GM12878 (cell line): ENCODE measurements at regions not wholly inside any gene's neighbourhood (a gene's known extent, or its start where the extent isn't known, plus 50 kb on each side); places are given as distances from the start of the nearest gene placed in this dataset.

Experiments used
- ATAC-seq: fragments of 200-7000 bp; cut with Tn5 transposase; 3 replicates; pipeline ENCODE4 v1.9.1; 2020; ENCODE audit warnings: mild to moderate bottlenecking, moderate library complexity
- BruUV-seq: library from RNA; stranded (reverse); fragments of 400-500 nt; replicated peaks from 2 replicates; lab custom pipeline; 2021; lab: Mats Ljungman, UMichigan
- CTCF ChIA-PET: fragments of 300-600 bp; sonication (Branson Sonifier 250); formaldehyde crosslinking; extraction: SDS; loops from one replicate; lab custom pipeline; 2021; ENCODE audit warnings: inconsistent platforms; lab: Yijun Ruan, JAX
- POLR2A ChIA-PET: fragments of 350-600 bp; formaldehyde crosslinking; extraction: SDS; loops from one replicate; lab custom pipeline; 2021; ENCODE audit warnings: inconsistent platforms; lab: Charles Lee
- RAD21 ChIA-PET: fragments of 300-600 bp; sonication (Branson Sonifier 250); formaldehyde crosslinking; loops from one replicate; lab custom pipeline; 2023; ENCODE audit warnings: antibody characterized with exemption; ENCODE audit not compliant: unreplicated experiment; lab: Charles Lee
- SMC1A ChIA-PET: fragments of 300-600 bp; sonication (Branson Sonifier 250); formaldehyde crosslinking; loops from one replicate; lab custom pipeline; 2023; ENCODE audit not compliant: unreplicated experiment, uncharacterized antibody; lab: Charles Lee
- DNase-seq: peaks from one replicate; pipeline ENCODE4 v3.0.0-alpha.2; 2011; ENCODE audit warnings: low read depth, low spot score
- FAIRE-seq: peaks from 3 replicates; lab custom pipeline; 2011; peaks lifted over from hg19 to GRCh38; lab: Jason Lieb, UNC
- H2AFZ ChIP-seq: 2 replicates; pipeline ENCODE4 v1.6.0; 2011; ENCODE audit warnings: low read depth, low read length, control low read depth; ENCODE audit not compliant: control insufficient read depth
- H3K27ac ChIP-seq: 2 replicates; pipeline ENCODE4 v1.5.1; 2011; ENCODE audit warnings: control low read depth; ENCODE audit not compliant: control insufficient read depth, insufficient read depth
- H3K27me3 ChIP-seq, 2 experiments: replicated peaks in 1 of 2; 2 replicates each; pipeline versions ENCODE4 v1.6.0 to v1.6.1; 2011; ENCODE audit warnings: low read length in 1 of 2; ENCODE audit not compliant: control insufficient read depth in 2 of 2, insufficient read depth in 2 of 2
- H3K36me3 ChIP-seq, 2 experiments: 2 replicates each; pipeline ENCODE4 v1.5.1; 2011; ENCODE audit warnings: low read length in 1 of 2; ENCODE audit not compliant: control insufficient read depth in 2 of 2, insufficient read depth in 2 of 2
- H3K4me1 ChIP-seq: 2 replicates; pipeline ENCODE4 v1.6.1; 2011; ENCODE audit warnings: mild to moderate bottlenecking, low read length, moderate library complexity, mixed read lengths; ENCODE audit not compliant: control insufficient read depth, insufficient read depth
- H3K4me2 ChIP-seq: 2 replicates; pipeline ENCODE4 v1.6.0; 2011; ENCODE audit warnings: control low read depth; ENCODE audit not compliant: control insufficient read depth, insufficient read depth
- H3K4me3 ChIP-seq: fragments of 200-600 bp; sonication (generic); 2 replicates; pipeline ENCODE4 v1.5.1; 2016
- H3K79me2 ChIP-seq: 2 replicates; pipeline ENCODE4 v1.6.0; 2011; ENCODE audit warnings: low read length; ENCODE audit not compliant: control insufficient read depth, insufficient read depth
- H3K9ac ChIP-seq: 2 replicates; pipeline ENCODE4 v1.8.0; 2011; ENCODE audit warnings: low read length, control low read depth, mixed read lengths; ENCODE audit not compliant: control insufficient read depth, insufficient read depth
- H3K9me3 ChIP-seq: replicated peaks from 3 replicates; pipeline ENCODE4 v1.5.1; 2011; ENCODE audit warnings: mild to moderate bottlenecking, low read length; ENCODE audit not compliant: control insufficient read depth, insufficient read depth
- H4K20me1 ChIP-seq: 2 replicates; pipeline ENCODE4 v1.6.0; 2011; ENCODE audit not compliant: control insufficient read depth, insufficient read depth
- EGR1 ChIP-seq, 2 experiments: IDR thresholded peaks; 1 replicate in 1 of 2; 2 replicates in 1 of 2; pipeline ENCODE4 v1.6.1; 2011 to 2012; ENCODE audit warnings: low read depth in 2 of 2, low read length in 2 of 2, borderline replicate concordance in 1 of 2, mild to moderate bottlenecking in 1 of 2, moderate library complexity in 1 of 2
- FOS ChIP-seq: IDR thresholded peaks from 3 replicates; pipeline ENCODE4 v1.6.1; 2011; ENCODE audit warnings: borderline replicate concordance; ENCODE audit not compliant: insufficient read length; ENCODE audit errors: extremely low read depth
- HSF1 ChIP-seq: fragments of 150-350 bp; IDR thresholded peaks from 2 replicates; pipeline ENCODE4 v1.6.1; 2014; ENCODE audit warnings: mild to moderate bottlenecking, low read depth, low read length
- NKRF ChIP-seq: fragments of 450-650 bp; conservative IDR thresholded peaks from 2 replicates; pipeline ENCODE4 v1.6.1; 2017; ENCODE audit warnings: mild to moderate bottlenecking, moderate library complexity
- RFX5 ChIP-seq: IDR thresholded peaks from 2 replicates; pipeline ENCODE4 v1.6.1; 2011; ENCODE audit warnings: low read depth, low read length, improper control_type of control experiment
- SREBF1 ChIP-seq: IDR thresholded peaks from 2 replicates; pipeline ENCODE4 v1.6.1; 2012; ENCODE audit warnings: mild to moderate bottlenecking, low read length
- TBL1XR1 ChIP-seq: IDR thresholded peaks from 2 replicates; pipeline ENCODE4 v1.6.1; 2012; ENCODE audit warnings: low read depth, low read length, improper control_type of control experiment
- TCF12 ChIP-seq: IDR thresholded peaks from 2 replicates; pipeline ENCODE4 v1.6.1; 2011; ENCODE audit warnings: low read depth, mild to moderate bottlenecking, low read length
- ZNF217 ChIP-seq: fragments of 450-650 bp; IDR thresholded peaks from 2 replicates; pipeline ENCODE4 v1.6.1; 2017; ENCODE audit warnings: antibody characterized with exemption, mild to moderate bottlenecking
- WGBS: methylation state at CpG from one replicate; pipeline ENCODE4 v1.1.6; 2016; ENCODE audit warnings: low lambda C conversion rate; ENCODE audit not compliant: insufficient replicate concordance, insufficient coverage; ENCODE audit errors: missing lambda C conversion rate; 5-methylcytosine and 5-hydroxymethylcytosine counted together
- in situ Hi-C: fragments of 300-500 bp; cut with MboI; formaldehyde crosslinking; loops from 9 replicates; pipeline ENCODE4 v1.14.3; 2018; ENCODE audit warnings: mixed read lengths
- intact Hi-C: fragments of 100-400 bp; cut with micrococcal nuclease; formaldehyde crosslinking; loops from one replicate; pipeline ENCODE4 v1.14.2; 2022; ENCODE audit not compliant: unreplicated experiment

- no peak overlapping the region for H3K9ac ChIP-seq
- H3K36me3 ChIP-seq = no peaks in the 10 kb centered on the region
- no peak overlapping the region for H3K27ac ChIP-seq
- no peaks in the 10 kb centered on the region for H3K4me1 ChIP-seq
- no peak for FAIRE-seq
- no peaks in the 10 kb centered on the region for H3K27me3 ChIP-seq
- no peak for ATAC-seq
- no peak overlapping the region for H2AFZ ChIP-seq
- 25% methylated on average over 2 of the region's 2 CpGs for WGBS
- no peak for TF ChIP-seq FOS
- TF ChIP-seq ZNF217 = no peak
- no peak for TF ChIP-seq TBL1XR1
- no peak for TF ChIP-seq NKRF
- TF ChIP-seq SREBF1 = no peak
- no peak for TF ChIP-seq HSF1
- no peak for TF ChIP-seq EGR1 (IDR thresholded peaks at IDR 0.05; ENCODE audit: borderline replicate concordance in 1 of 2, low read depth in 2 of 2, low read length in 2 of 2)
- no peak for TF ChIP-seq RFX5
- no peak for TF ChIP-seq TCF12
- no peaks in the 10 kb centered on the region for H3K79me2 ChIP-seq
- no peak overlapping the region for H3K4me2 ChIP-seq
- SMC1A ChIA-PET = interaction anchor here (0.5 kb wide), 1 partner anchor 841 kb away, joined by 3 read pairs; no protein-coding TSS in a partner anchor
- CTCF ChIA-PET = no interaction called here
- H3K4me3 ChIP-seq = no peak overlapping the region
- in situ Hi-C loops (no loop called here), intact Hi-C loops (no loop called here)
- DNase-seq = no peak
- H4K20me1 ChIP-seq = no peaks in the 10 kb centered on the region
- BruUV-seq = no TSS peak
- H3K9me3 ChIP-seq = no peaks in the 10 kb centered on the region
- POLR2A ChIA-PET = no interaction called here
- RAD21 ChIA-PET = no interaction called here
Measured at GRCh38 chr4:14458463-14458862, 543.8 kb upstream of the CPEB2 start.
